Stimulated activated CD8-positive, alpha-beta memory T cell treated with anti-CD3 and anti-CD28 coated beads, Interleukin-15, amount 100 ng/mL, for 24 hours (primary cell): ENCODE measurements at regions not wholly inside any gene's neighbourhood (a gene's known extent, or its start where the extent isn't known, plus 50 kb on each side); places are given as distances from the start of the nearest gene placed in this dataset.

Source experiments
- DNase-seq: peaks from one replicate; pipeline ENCODE4 v3.0.0-alpha.2; 2020; ENCODE audit warnings: low read depth

GRCh38 chr2:145091967-145092366 lies 572.0 kb upstream of the ZEB2 start:
- DNase-seq = no peak

GRCh38 chr2:145090841-145091761 lies 571.2 kb upstream of the ZEB2 start:
- DNase-seq = no peak

GRCh38 chr2:145088756-145089155 lies 568.8 kb upstream of the ZEB2 start:
- no peak for DNase-seq

- no peak for DNase-seq
Observed at GRCh38 chr2:145086910-145087309, 567.0 kb upstream of the ZEB2 start.

GRCh38 chr2:145085612-145086011 lies 565.7 kb upstream of the ZEB2 start:
- no peak for DNase-seq

GRCh38 chr2:145080426-145080825 lies 560.5 kb upstream of the ZEB2 start:
- no peak for DNase-seq

GRCh38 chr2:145079641-145080040 lies 559.7 kb upstream of the ZEB2 start:
- no peak for DNase-seq

GRCh38 chr2:145078923-145079322 lies 559.0 kb upstream of the ZEB2 start:
- no peak for DNase-seq

- no peak for DNase-seq
Observed at GRCh38 chr2:145076085-145076484, 556.2 kb upstream of the ZEB2 start.

- DNase-seq = no peak
Observed at GRCh38 chr2:145075454-145076062, 555.6 kb upstream of the ZEB2 start.

GRCh38 chr2:145070703-145071102 lies 550.8 kb upstream of the ZEB2 start:
- no peak for DNase-seq

- no peak for DNase-seq
Observed at GRCh38 chr2:145068509-145068908, 548.6 kb upstream of the ZEB2 start.

GRCh38 chr2:145067549-145068030 lies 547.7 kb upstream of the ZEB2 start:
- no peak for DNase-seq

GRCh38 chr2:145066856-145067548 lies 547.1 kb upstream of the ZEB2 start:
- no peak for DNase-seq

GRCh38 chr2:145066151-145066661 lies 546.3 kb upstream of the ZEB2 start:
- no peak for DNase-seq

- no peak for DNase-seq
Observed at GRCh38 chr2:145065342-145065741, 545.4 kb upstream of the ZEB2 start.

GRCh38 chr2:145064511-145064910 lies 544.6 kb upstream of the ZEB2 start:
- no peak for DNase-seq

- DNase-seq = no peak
Observed at GRCh38 chr2:145060876-145061275, 541.0 kb upstream of the ZEB2 start.

GRCh38 chr2:145059914-145060313 lies 540.0 kb upstream of the ZEB2 start:
- DNase-seq = no peak

- no peak for DNase-seq
Observed at GRCh38 chr2:145059343-145059742, 539.4 kb upstream of the ZEB2 start.

- DNase-seq = no peak
Observed at GRCh38 chr2:145058457-145058856, 538.5 kb upstream of the ZEB2 start.

GRCh38 chr2:145055651-145056050 lies 535.7 kb upstream of the ZEB2 start:
- DNase-seq = no peak

GRCh38 chr2:145050134-145050533 lies 530.2 kb upstream of the ZEB2 start:
- no peak for DNase-seq
